ENCODE measurements at regions not wholly inside any gene's neighbourhood (a gene's known extent, or its start where the extent isn't known, plus 50 kb on each side); places are given as distances from the start of the nearest gene placed in this dataset.

GRCh38 chr2:167729911-167730310 is 517.5 kb downstream of the STK39 start:
- peaks cover 10% of the 10 kb centered on the region for H3K4me1 ChIP-seq (ENCODE audit: insufficient read depth)
- H3K9me3 ChIP-seq: no peaks in the 10 kb centered on the region
- H3K36me3 ChIP-seq: no peaks in the 10 kb centered on the region
- intact Hi-C loops (cut with DNase I): no loop called here
- no peaks in the 10 kb centered on the region for H3K27me3 ChIP-seq
- 74 to 95% (median 90%) methylated on average over 3 of the region's 3 CpGs for WGBS, 3 donors
- H3K27ac ChIP-seq: no peak overlapping the region
- no peak for DNase-seq
- no peak overlapping the region for H3K4me3 ChIP-seq
- TF ChIP-seq POLR2A (IDR thresholded peaks at IDR 0.05): no peak
- no peak for TF ChIP-seq EP300 (IDR thresholded peaks at IDR 0.05)
- TF ChIP-seq CTCF (IDR thresholded peaks at IDR 0.05): no peak

GRCh38 chr2:167726788-167727187 is 520.6 kb downstream of the STK39 start:
- Histone ChIP-seq H3K4me3 (no peak overlapping the region), H3K9me3 (no peaks in the 10 kb centered on the region), H3K27me3 (no peaks in the 10 kb centered on the region), H3K36me3 (no peaks in the 10 kb centered on the region), H3K27ac (no peak overlapping the region), H3K4me1 (ENCODE audit: insufficient read depth) (no peaks in the 10 kb centered on the region)
- DNase-seq: no peak
- intact Hi-C loops (cut with DNase I): no loop called here
- 91 to 93% (median 92%) methylated on average over 2 of the region's 2 CpGs for WGBS, 3 donors
- TF ChIP-seq POLR2A (IDR thresholded peaks at IDR 0.05): no peak
- no peak for TF ChIP-seq CTCF (IDR thresholded peaks at IDR 0.05)
- no peak for TF ChIP-seq EP300 (IDR thresholded peaks at IDR 0.05)

- Histone ChIP-seq H3K36me3 (no peaks in the 10 kb centered on the region), H3K27me3 (no peaks in the 10 kb centered on the region), H3K4me3 (no peak overlapping the region), H3K4me1 (ENCODE audit: insufficient read depth) (no peaks in the 10 kb centered on the region), H3K9me3 (no peaks in the 10 kb centered on the region), H3K27ac (no peak overlapping the region)
- TF ChIP-seq CTCF (IDR thresholded peaks at IDR 0.05) (no peak), POLR2A (IDR thresholded peaks at IDR 0.05) (no peak), EP300 (IDR thresholded peaks at IDR 0.05) (no peak)
- DNase-seq: no peak
- intact Hi-C loops (cut with DNase I): no loop called here
- WGBS, 3 donors: 83 to 89% (median 88%) methylated on average over 3 of the region's 3 CpGs
Measured at GRCh38 chr2:167721593-167721992, 525.8 kb downstream of the STK39 start.

- H3K36me3 ChIP-seq: no peaks in the 10 kb centered on the region
- H3K4me1 ChIP-seq (ENCODE audit: insufficient read depth): no peaks in the 10 kb centered on the region
- TF ChIP-seq POLR2A (IDR thresholded peaks at IDR 0.05) (no peak), EP300 (IDR thresholded peaks at IDR 0.05) (no peak), CTCF (IDR thresholded peaks at IDR 0.05) (no peak)
- no peak overlapping the region for H3K27ac ChIP-seq
- intact Hi-C loops (cut with DNase I): no loop called here
- no peak for DNase-seq
- H3K4me3 ChIP-seq: no peak overlapping the region
- WGBS, 3 donors: 83 to 89% (median 89%) methylated on average over 4 of the region's 4 CpGs
- no peaks in the 10 kb centered on the region for H3K27me3 ChIP-seq
- H3K9me3 ChIP-seq: no peaks in the 10 kb centered on the region
Measured at GRCh38 chr2:167719410-167719809, 528.0 kb downstream of the STK39 start.

GRCh38 chr2:167718560-167718959 is 528.8 kb downstream of the STK39 start:
- Histone ChIP-seq H3K4me1 (ENCODE audit: insufficient read depth) (no peaks in the 10 kb centered on the region), H3K4me3 (no peak overlapping the region), H3K27me3 (no peaks in the 10 kb centered on the region), H3K27ac (no peak overlapping the region), H3K9me3 (no peaks in the 10 kb centered on the region), H3K36me3 (no peaks in the 10 kb centered on the region)
- intact Hi-C loops (cut with DNase I): no loop called here
- no peak for DNase-seq
- WGBS, 3 donors: 90 to 96% (median 94%) methylated on average over 1 of the region's 1 CpG
- TF ChIP-seq EP300 (IDR thresholded peaks at IDR 0.05) (no peak), CTCF (IDR thresholded peaks at IDR 0.05) (no peak), POLR2A (IDR thresholded peaks at IDR 0.05) (no peak)
